Bronchial epithelial cell (primary cell): ENCODE measurements at regions not wholly inside any gene's neighbourhood (a gene's known extent, or its start where the extent isn't known, plus 50 kb on each side); places are given as distances from the start of the nearest gene placed in this dataset.
A peak's percentile ranks its signal among the peaks of the same experiment; 100 is the strongest.
"Not testable (repeated sequence)": the region's sequence is repeated elsewhere in the genome, so short reads cannot be mapped to it uniquely, and the experiment has no call there.

Experiments used
- DNase-seq: peaks from one replicate; pipeline ENCODE4 v3.0.0-alpha.2; 2010; ENCODE audit warnings: low read depth
- FAIRE-seq: peaks from 2 replicates; lab custom pipeline; 2011; peaks lifted over from hg19 to GRCh38; lab: Jason Lieb, UNC
- H3K27me3 ChIP-seq: 2 replicates; pipeline ENCODE4 v1.5.1; 2011; ENCODE audit warnings: low read length; ENCODE audit not compliant: control insufficient read depth, insufficient read depth
- H3K36me3 ChIP-seq: 2 replicates; pipeline ENCODE4 v1.5.1; 2011; ENCODE audit warnings: low read length; ENCODE audit not compliant: control insufficient read depth, insufficient read depth
- H3K4me3 ChIP-seq: 2 replicates; pipeline ENCODE4 v1.5.1; 2011; ENCODE audit warnings: mild to moderate bottlenecking, low read depth, low read length, control low read depth
- TF ChIP-seq, protein P1 (sequence below): IDR thresholded peaks from 2 replicates; pipeline ENCODE4 v1.5.1; 2011; ENCODE audit warnings: mild to moderate bottlenecking, moderate library complexity, low read length, control low read depth, inconsistent platforms; ENCODE audit not compliant: insufficient read depth, severe bottlenecking

DNA sequence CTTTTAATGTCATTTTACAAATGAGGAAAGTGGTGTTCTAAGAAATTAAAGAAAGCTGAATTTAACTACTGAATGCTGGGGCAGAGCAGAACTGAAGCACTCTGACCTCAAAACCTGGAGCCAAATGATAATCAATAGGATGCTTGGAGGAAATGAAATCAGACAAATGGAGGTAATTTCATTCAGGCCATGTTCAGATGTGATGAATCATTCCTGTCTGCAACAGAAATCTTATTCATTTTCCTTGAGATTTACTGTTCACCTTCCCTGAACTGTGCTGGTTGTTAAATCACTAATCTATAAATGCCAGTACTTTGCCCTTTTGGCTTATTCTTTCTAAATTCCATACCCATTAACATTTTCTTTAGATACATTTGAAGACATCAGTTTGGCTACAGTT, 85.6 kb upstream of the SNX7 start:
- no peak for DNase-seq
- H3K36me3 ChIP-seq: no peaks in the 10 kb centered on the region

DNA sequence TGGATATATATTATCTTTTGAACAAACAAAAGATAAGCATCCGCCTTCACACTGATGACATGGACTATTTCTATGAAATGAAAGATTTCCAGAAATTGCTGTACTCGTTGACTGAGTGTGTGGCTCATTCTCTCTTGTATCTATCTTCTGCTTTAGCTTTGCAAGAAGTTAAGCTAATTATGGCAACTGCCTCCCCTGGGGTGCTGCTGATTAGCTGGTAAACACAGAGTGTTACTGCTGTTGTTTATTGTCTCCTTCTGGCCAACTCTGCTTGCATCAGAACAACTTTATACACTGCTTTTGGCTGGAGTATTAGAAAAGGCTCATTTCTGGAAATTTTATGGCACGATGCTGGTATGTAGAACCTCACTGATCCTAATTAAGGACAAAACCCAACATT, 95.6 kb upstream of the SNX7 start:
- Histone ChIP-seq H3K27me3 (no peaks in the 10 kb centered on the region), H3K36me3 (no peaks in the 10 kb centered on the region), H3K4me3 (no peak overlapping the region)
- no peak for DNase-seq
- no peak for FAIRE-seq
- TF ChIP-seq, protein P1, sequence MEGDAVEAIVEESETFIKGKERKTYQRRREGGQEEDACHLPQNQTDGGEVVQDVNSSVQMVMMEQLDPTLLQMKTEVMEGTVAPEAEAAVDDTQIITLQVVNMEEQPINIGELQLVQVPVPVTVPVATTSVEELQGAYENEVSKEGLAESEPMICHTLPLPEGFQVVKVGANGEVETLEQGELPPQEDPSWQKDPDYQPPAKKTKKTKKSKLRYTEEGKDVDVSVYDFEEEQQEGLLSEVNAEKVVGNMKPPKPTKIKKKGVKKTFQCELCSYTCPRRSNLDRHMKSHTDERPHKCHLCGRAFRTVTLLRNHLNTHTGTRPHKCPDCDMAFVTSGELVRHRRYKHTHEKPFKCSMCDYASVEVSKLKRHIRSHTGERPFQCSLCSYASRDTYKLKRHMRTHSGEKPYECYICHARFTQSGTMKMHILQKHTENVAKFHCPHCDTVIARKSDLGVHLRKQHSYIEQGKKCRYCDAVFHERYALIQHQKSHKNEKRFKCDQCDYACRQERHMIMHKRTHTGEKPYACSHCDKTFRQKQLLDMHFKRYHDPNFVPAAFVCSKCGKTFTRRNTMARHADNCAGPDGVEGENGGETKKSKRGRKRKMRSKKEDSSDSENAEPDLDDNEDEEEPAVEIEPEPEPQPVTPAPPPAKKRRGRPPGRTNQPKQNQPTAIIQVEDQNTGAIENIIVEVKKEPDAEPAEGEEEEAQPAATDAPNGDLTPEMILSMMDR: no peak

More for the DNA sequence above, 85.6 kb upstream of the SNX7 start:
- Histone ChIP-seq H3K27me3 (no peaks in the 10 kb centered on the region), H3K4me3 (no peak overlapping the region)
- TF ChIP-seq, protein P1: no peak
- no peak for FAIRE-seq

DNA sequence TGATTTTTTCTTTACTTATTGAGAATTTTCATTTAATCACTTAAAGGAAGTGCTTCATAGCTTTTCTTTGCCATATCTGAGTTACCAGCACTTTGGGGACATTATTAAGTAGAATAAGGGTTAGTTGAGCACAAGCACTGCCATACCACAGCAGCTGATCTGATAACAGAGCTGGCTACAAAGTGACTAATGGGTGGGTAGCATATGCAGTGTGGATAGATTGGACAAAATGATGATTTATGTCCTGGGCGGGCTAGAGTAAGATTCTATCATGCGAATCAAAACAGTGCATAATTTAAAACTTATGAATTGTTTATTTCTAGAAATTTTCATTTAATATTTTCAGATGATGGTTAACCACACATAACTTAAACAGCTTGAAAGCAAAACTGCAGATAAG, 102.2 kb upstream of the SNX7 start:
- no peak for FAIRE-seq
- Histone ChIP-seq H3K36me3 (no peaks in the 10 kb centered on the region), H3K27me3 (no peaks in the 10 kb centered on the region), H3K4me3 (no peak overlapping the region)
- TF ChIP-seq, protein P1: no peak
- DNase-seq: no peak

DNA sequence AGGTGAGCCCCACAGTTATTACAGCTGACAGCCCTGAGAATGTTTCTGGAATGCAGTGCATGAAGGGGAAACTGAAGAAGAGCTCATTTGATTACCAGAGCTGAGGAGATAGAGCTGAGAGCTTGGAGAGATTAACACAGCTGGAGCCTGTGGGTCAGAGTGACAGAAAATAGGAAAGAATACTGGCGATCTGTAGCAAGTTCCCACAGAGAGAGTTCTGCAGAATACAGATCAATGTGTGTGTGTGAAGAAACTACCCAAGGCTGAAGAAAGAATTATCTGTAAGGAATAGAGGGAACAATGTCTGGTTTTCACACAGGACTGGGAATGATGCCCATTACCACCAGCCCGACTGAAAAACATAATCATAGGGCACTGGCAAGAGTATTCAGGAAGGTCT, 103.6 kb upstream of the SNX7 start:
- FAIRE-seq: no peak

DNA sequence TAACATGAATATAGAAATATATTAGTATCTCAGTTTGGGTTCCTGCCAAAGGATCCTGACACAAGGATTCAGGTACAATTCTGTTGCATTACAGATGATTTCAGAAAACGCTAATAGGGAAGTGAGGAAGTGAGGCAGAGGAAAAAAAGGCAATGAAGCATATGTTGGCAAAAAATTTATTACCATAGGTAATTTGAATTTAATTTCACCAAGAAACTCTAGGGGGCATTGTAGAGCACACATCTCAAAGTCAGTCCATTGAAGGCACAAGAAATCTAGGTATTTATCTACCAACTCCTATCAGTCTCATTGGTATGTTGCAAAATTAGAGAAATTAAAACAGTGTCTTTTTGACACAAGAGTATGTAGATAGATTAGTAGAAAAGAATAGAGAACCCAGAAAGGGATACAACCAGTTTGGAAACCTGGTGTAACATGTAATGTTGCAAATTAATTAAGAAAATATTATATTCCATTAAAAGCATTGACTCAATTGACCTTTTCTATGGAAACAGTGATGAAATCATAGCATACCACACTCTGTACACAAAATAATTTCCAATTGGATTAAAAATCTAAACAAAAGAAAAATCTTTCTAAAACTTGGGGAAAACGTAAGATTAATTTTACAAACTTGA, 104.9 kb upstream of the SNX7 start:
- no peak for FAIRE-seq
- no peak overlapping the region for H3K4me3 ChIP-seq
- peak; percentile 64 for DNase-seq
- H3K27me3 ChIP-seq: no peaks in the 10 kb centered on the region
- no peaks in the 10 kb centered on the region for H3K36me3 ChIP-seq
- TF ChIP-seq, protein P1: peak; percentile 52

More for the DNA sequence above, 103.6 kb upstream of the SNX7 start:
- DNase-seq: no peak
- TF ChIP-seq, protein P1: no peak
- Histone ChIP-seq H3K4me3 (no peak overlapping the region), H3K36me3 (no peaks in the 10 kb centered on the region), H3K27me3 (no peaks in the 10 kb centered on the region)

DNA sequence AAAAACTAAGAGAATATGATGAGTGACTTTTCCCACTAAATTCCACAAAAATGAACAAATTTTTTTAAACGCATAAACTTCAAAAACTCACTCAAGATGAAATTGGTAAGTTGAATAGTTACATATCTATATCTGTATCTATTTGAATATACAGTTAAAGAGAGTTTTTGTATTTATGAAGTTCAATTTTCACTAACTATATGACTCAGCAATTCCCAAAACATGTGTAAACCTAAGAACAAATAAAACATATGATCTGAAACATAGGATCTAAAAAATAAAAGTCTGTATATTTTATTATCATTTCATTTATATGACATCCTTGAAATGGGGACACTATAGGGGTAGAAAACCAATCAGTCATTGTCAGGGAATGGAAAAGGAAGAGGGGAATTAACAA, 105.7 kb upstream of the SNX7 start:
- Histone ChIP-seq H3K27me3 (no peaks in the 10 kb centered on the region), H3K36me3 (no peaks in the 10 kb centered on the region), H3K4me3 (no peak overlapping the region)
- FAIRE-seq (no peak), DNase-seq (no peak)
- TF ChIP-seq, protein P1: no peak

DNA sequence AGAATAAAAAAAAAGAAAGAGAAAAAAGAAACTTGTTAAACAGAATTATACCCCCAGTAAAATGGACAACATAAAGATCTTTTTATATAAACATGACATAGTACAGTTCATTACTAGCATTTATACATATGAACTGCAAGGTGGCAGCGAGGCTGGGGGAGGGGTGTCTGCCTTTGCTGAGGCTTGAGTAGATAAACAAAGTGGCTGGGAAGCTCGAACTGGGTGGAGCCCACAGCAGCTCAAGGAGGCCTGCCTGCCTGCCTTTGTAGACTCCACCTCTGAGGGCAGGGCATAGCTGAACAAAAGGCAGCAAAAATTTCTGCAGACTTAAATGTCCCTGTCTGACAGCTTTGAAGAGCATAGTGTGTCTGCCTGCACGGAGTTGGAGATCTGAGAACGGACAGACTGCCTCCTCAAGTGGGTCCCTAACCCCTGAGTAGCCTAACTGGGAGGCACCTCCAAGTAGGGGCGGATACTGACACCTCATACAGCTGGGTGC, 108.9 kb upstream of the SNX7 start:
- H3K36me3 ChIP-seq, FAIRE-seq, DNase-seq: not testable (repeated sequence)

More for the DNA sequence above, 108.9 kb upstream of the SNX7 start:
- not testable (repeated sequence) for H3K27me3 ChIP-seq, H3K4me3 ChIP-seq
